Nucleus accumbens (tissue), 56 donors: ENCODE measurements at regions not wholly inside any gene's neighbourhood (a gene's known extent, or its start where the extent isn't known, plus 50 kb on each side); places are given as distances from the start of the nearest gene placed in this dataset.
"Not testable (repeated sequence)": the region's sequence is repeated elsewhere in the genome, so short reads cannot be mapped to it uniquely, and the experiment has no call there.

Source experiments
- DNase-seq, 56 donors: peaks; one replicate each; lab custom pipeline; 2025; lab: John Stamatoyannopoulos, UW

DNA sequence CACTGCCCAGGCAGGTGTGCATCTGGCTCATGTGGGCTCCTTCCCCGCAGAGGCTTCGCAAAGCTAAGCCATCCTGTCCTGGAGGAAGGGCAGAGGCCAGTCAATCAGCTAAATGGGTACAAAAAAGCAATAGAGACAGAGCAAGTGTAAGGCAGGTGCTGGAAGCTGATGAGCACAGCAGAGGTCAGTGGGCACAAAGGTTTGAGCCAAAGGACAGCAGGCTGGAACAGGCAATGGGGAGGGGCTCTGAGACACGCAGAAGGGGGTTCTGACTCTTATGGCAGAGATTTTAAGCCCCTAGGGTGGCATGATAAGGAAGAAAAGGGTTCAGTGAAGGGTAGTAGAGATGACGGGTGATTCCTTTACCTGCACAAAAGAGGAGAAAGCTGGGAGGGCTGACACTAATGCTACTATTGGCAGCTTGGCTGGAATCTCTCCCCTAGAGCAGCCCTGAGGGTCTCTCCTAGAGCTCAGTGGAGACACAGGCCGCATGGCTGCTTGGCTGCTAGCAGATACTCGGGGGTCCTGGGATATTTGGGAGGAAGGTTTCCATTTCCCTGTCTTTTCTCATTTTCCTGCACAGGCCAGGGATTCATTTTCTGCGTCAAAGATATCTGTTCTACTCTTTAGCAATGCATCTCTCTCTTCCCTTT is 132.4 kb downstream of the MYCN start:
- no peak for DNase-seq

DNA sequence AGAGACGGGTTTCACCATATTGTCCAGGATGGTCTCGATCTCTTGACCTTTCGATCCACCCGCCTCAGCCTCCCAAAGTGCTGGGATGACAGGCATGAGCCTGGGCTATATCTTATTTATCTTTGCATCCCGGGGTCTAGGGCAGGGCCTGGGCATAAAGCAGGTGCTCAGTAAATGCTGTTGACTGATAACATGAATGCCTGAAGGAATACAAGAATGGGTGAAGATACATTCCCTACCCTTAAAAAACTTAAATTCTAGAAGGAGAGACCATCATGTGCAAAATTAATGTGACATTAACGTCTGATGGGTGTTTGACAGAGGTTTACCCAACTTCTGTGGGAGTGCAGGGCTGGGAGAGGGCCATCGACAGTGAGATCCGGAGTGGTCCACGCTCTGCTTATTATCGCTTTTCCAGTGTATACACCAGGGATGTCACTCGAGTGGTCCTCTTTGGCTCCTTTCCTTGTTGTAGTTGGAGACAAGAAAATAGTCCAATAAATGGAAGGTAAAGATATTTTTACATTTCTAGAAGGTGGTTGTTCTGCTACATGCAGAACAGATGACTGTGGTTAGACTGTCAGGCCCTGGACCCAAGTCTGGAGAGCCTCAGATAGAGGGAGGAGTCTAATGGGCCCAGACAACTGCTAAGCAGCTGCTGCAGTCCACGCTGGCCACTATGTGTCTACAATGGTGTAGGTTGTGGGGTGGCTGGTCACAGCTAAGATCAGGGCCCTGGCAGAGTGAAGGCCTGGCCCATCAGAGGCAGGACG is 131.7 kb downstream of the MYCN start:
- no peak for DNase-seq

DNA sequence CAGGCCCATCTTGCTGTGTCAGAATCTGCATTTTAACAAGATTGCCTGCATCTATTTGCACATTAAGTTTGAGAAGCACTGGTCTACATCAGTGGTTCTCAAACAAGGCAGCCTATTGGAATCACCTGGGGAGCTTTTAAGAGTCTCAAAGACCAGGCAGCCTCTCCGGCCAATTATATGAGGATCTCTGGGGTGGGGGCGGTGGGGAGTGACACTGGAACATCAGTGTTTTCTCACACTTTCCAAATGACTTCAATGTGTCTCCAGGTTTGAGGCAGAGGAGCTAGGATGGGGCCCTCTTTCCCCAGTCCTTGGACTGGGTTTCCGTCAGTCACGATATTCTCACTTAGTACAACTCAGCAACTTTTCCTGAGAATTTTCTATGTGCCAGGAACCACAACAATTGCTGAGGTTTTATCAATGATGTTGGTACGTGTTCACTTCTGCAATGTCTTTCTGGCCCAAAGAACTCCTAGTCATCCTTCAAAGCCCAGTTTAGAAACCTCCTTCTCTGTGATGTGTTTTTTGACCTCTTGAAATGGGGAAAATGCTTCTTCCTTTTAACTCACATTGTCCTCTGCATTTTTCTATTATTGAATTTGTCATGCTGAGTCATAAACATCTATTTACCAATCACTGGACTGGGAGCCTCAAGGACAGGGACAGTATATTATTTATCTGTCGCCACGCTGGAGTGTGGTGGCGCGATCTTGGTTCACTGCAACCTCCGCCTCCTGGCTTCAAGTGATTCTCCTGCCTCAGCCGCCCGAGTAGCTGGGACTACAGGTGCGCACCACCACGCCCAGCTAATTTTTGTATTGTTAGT is 130.9 kb downstream of the MYCN start:
- no peak for DNase-seq

DNA sequence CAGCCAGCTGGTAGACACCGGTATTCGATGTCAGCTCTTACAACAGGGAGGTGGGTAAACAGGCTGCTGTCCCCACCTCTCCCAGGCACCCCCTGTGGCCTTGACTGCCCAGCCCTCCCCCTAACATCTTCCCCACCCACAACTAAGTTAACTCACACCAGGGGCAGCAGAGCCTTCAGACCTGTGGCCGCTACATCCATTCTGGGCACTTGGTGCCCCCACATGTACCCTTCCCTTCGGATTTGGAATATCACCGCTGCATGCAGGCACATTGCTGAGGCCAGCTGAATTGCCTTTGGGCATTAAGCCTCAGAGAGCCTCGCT is 130.3 kb downstream of the MYCN start:
- peak in 4 of 56 donors; percentile 32 to 73 (median 48) for DNase-seq

DNA sequence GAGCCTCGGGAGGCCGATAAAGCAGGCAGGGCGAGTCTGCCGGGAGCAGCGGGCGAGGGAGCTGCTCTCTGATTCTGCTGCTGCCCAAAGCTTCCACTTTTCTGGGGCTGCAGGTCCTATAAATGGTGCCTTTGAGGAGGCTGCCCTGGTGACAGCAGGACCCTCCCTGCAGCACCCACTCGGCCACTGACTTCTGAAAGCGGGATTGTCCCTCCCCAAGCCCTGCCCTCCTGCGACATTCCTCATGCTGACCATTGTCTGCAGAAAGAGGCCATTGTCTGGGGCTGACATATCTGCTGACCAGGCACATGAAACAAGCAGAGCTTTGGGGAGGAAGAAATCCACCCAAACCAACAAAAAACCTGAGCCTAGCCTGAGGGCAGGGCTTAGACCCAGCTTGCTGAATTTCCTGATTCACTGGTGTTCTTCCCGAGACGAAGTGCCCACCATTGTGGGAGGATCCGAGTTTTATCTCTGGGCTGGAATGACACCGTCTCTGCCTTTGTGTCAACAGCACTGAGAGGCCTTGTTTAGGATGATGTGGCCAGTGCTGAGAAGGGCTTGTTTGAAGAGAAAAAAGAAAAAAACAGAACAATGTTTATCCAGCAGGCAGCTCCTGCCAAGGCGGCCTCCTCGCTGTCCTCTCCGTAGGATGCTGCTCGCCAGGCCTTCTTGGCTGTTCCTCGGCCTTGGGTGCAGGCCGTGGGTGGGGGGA is 129.7 kb downstream of the MYCN start:
- DNase-seq, result peak in 54 of 56 donors; percentile 51 to 97 (median 86)

DNA sequence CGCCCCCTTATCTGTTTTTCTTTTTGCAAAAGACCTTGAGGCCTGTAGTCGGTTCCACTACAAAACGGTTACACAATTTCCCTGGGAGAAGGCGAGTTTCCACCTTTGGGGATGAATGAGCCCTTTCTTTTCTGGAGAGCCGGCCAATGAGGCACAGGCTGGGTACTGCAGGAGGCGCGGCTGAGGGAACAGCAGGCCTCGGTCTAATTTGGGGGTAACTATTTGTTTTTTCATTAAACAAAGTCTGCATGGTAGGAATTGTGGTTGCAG is 129.2 kb downstream of the MYCN start:
- peak in 16 of 56 donors; percentile 40 to 82 (median 68) for DNase-seq

DNA sequence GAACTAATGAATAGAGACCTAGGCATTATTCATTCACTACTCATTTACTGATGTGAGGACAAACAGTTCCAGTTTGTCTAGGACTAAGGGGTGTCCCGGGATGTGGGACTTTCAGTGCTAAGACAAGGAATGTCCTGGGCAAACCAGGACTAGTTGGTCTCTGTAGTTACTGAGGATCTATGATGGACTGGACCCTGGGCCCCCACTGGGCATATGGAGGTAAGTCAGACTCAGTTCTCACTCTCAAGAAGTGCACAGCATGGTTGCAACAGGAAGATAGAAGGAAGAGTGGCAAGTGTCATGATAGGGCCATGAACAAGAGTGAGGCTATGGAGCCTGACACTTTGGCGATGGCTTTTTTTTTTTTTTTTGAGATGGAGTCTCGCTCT is 128.2 kb downstream of the MYCN start:
- DNase-seq, result no peak

DNA sequence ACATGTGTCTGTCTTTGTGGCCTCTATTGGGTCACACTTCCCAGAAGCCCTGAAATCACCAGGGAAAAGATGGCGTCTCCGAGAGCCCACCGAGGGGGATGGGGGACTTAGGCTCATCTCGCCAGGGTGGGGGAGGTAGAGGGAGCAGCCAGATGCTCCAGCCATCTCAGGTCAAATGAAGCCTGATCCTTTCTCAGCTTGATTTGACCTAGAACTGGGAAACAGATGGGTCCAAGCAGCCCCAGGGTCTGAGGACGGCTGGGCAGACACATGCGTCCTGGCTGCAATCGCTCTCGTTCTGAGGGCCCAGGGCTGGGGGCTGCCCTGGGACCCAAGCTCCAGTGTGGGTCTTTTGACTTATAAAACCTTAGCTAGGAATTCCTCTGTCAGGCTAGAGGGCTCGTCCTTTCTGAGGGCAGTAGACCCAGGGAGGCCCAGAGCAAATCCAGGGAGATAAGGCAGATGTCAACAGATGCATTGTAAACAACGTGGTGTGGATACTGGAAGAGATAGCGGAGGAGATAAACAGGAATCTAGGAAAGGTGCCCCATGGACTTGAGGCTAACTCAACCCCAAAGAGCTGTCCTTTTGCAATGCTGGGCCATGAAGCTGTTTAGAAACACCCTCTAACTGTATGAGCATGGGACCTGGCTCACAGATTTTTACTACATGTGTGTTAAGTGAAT is 127.7 kb downstream of the MYCN start:
- DNase-seq, result no peak

DNA sequence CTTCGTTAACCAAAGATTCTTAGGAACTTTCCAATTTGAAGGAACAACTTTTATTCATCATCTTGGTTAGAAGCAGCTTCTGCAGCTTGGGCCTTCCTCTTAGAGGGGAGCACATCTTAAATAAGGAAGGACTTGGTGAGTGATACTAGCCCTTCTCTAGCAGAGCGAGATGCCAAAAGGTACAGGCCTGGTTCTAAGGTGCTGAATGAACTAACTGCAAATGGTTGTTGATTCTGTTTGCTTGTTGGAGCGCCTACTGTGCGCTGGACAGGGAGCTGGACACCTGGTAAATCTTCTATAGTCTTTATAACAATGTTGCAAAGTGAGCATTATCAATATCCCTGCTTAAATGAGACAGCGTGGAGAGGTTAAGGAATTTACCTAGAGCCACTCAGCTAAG is 127.1 kb downstream of the MYCN start:
- DNase-seq, result no peak

DNA sequence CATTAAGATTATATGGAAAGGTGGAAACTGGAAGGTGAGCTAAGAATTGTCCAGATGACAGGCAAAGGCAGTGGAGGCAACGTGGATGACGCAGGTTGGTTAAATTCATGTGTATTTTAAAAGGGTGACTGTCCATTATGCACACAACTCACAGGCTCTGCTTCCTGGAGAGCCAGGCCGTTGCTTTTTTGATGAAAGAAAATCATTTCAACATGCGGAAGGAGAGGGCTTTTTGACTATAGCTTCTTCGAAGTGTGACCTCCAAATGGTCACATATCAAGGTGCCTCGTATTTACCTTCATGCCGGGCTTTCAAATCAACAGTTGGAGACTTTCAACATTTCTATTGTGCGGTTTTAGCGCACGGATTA is 126.7 kb downstream of the MYCN start:
- no peak for DNase-seq

DNA sequence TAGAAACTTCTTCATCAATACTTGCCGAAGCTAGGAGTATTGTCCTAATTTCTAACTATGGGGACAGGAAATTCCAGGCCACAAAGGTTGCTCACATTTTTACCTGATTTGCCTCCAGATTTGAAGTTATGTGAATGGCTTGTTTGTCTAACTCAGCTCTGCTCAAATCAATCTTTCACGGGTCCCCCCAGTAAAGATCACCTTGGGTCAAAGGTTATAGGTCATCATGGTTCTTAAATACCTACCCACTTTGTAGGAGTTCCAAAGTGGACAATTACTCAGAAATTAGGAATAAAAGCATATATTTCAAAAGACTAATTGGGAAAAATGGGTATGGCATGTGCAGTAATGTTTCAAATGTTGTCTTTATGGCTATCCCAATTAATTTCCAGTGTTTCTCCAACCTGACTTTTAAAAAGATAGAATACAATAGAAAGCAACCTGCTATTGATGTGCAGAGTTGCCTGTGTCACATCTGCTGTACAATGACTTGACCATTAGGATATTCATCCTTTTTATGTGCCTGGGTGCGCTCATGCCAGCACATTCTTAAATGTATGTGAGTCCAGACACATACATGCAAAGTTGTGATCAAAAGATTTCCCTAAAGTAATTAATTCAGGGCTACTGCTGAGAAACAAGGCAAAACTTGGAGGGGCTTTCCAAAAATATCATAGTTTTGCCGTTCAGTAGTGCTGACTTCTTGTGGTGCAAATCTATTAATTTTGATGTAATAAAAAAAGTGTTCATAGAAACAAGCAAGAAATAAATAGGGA is 126.1 kb downstream of the MYCN start:
- no peak for DNase-seq

DNA sequence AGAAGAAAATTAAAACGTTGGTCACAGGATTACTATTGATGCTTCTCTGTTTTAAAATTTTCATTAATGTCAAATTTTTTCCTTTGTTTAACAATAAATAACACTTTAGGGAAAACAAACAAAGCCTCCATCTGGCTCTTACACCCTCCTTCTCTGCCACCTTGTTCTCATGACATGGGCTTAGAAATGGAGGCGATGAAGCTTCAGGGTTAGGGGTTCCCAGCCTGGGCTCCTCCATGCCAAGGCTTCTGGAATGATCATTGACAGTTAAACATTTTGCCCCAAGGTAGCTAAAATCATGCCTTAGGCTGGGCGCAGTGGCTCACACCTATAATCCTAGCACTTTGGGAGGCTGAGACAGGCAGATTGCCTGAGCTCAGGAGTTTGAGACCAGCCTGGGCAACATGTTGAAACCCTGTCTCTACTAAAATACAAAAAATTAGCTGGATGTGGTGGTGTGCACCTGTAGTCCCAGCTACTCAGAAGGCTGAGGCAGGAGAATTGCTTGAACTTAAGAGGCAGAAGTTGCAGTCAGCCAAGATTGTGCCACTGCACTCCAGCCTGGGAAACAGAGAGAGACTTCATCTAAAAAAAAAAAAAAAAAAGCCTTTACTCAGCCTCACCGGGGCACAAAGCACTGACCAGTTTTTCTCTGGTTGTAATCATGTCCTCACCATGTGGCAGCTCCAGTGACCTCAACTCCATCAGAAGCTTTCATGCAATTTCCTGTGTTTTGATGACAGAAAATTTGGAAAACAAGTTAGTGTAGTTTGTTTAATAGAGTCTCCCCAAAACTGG is 125.1 kb downstream of the MYCN start:
- DNase-seq, result not testable (repeated sequence)

DNA sequence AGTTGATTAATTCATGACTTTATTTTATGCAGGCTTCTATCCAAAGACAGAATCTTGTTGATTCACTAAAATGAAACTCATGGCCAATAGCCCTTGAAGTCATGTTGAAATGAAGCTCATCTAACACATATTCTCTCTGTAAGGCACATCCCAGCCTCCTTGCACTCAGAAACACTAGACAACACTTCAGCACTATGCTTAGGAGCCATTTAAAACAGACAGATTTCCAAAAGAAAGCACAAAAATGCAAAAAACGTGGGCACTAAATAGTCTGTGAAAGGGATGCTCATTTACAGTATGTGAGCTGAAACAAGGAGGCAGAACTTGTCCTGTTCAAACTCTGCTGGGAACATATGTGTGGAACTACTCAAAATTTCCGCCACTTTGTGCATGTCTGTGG is 124.4 kb downstream of the MYCN start:
- DNase-seq, result no peak

DNA sequence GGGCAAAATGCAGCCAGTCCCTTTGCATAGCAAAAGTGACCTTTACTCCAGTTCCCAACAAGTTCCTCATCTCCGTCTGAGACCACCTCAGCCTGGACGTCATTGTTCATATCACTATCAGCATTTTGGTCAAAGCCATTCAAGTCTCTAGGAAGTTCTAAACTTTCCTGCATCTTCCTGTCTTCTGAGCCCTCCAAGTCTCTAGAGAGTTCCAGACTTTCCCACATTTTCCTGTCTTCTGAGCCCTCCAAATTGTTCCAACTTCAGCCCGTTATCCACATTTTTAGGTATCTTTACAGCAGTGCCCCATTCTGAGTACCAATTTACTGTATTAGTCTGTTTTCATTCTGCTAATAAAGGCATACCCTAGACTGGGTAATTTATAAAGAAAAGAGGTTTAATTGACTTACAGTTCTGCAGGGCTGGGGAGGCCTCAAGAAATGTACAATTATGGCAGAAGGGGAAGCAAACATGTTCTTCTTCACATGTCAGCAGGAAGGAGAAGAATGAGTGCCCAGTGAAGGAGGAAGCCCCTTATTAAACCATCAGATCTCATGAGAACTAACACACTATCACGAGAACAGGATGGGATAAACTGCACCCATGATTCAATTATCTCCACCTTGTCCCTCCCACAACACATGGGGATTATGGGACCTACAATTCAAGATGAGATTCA is 123.7 kb downstream of the MYCN start:
- no peak for DNase-seq

DNA sequence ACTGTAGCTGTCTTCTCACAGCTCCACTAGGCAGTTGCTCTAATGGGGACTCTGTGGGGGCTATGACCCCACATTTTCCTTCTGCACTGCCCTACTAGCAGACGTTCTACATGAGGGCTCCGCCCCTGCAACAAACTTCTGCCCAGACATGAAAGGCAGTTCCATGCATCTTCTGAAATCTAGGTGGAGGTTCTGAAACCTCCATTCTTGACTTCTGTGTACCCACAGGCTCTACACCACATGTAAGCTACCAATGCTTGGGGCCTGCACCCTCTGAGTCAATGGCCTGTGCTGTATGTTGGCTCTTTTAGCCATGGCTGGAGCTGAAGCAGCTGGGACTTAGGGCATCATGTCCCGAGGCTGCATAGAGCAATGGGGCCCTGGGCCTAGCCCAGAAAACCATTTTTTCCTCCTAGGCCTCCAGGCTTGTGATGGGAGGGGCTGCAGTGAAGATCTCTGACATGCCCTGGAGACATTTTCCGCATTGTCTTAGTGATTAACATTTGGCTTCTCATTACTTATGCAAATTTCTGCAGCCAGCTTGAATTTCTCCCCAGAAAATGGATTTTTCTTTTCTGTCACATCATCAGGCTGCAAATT is 123.0 kb downstream of the MYCN start:
- no peak for DNase-seq

DNA sequence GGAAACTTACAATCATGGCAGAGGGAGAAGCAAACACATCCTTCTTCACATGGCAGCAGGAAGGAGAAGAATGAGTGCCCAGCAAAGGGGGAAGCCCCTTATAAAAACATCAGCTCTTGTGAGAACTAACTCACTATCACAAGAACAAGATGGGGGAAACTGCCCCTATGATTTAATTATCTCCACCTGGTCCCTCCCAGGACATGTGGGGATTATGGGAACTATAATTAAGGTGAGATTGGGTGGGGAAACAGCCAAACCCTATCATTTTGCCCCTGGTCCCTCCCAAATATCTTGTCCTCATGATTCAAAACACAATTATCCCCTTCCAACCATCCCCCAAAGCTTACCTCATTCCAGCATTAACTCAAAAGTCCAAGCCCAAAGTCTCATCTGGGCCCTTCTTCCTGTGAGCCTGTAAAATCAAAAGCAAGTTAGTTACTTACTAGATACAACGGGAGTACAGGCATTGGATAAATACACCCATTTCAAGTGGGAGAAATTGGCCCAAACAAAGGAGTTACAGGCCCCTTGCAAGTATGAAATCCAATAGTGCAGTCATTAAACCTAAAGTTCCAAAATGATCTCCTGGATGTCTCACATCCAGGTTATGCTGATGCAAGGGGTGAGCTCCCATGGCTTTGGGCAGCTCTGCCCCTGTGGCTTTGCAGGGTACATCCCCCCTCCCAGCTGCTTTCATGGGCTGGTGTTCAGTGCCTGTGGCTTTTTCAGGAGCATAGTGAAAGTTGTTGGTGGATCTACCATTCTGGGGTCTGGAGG is 122.3 kb downstream of the MYCN start:
- DNase-seq, result no peak
